Lower lobe of right lung (tissue), 2 donors: ENCODE measurements at regions not wholly inside any gene's neighbourhood (a gene's known extent, or its start where the extent isn't known, plus 50 kb on each side); places are given as distances from the start of the nearest gene placed in this dataset.

Experiments
- ATAC-seq, 2 donors: fragments of 200-7000 bp; cut with Tn5 transposase; one replicate each; pipeline ENCODE4 v1.9.1; 2020 to 2022; ENCODE audit warnings: mild to moderate bottlenecking in 2 of 2, moderate library complexity in 2 of 2
- DNase-seq: peaks from one replicate; pipeline ENCODE4 v3.0.0-alpha.2; 2020
- H3K27ac ChIP-seq: fragments of 200-600 bp; one replicate; pipeline ENCODE4 v1.8.0; 2022
- H3K27me3 ChIP-seq: fragments of 200-600 bp; one replicate; pipeline ENCODE4 v1.8.0; 2022; ENCODE audit warnings: low read depth
- H3K36me3 ChIP-seq: fragments of 200-600 bp; one replicate; pipeline ENCODE4 v1.8.0; 2022; ENCODE audit warnings: mild to moderate bottlenecking
- H3K4me1 ChIP-seq: fragments of 200-600 bp; one replicate; pipeline ENCODE4 v1.8.0; 2022
- H3K4me3 ChIP-seq: fragments of 200-600 bp; one replicate; pipeline ENCODE4 v1.8.0; 2022; ENCODE audit warnings: mild to moderate bottlenecking
- H3K9me3 ChIP-seq: fragments of 200-600 bp; one replicate; pipeline ENCODE4 v1.8.0; 2022
- intact Hi-C: fragments of 100-400 bp; cut with DNase I; formaldehyde crosslinking; loops from one replicate; pipeline ENCODE4 v1.11.0; 2022
- TF ChIP-seq, protein P1 (sequence below): fragments of 200-600 bp; IDR thresholded peaks from one replicate; pipeline ENCODE4 v1.8.0; 2022; ENCODE audit warnings: antibody characterized with exemption, mild to moderate bottlenecking
- donor health status: DM: no; HTN: yes; CAD: no; lungs with severe emphysema.

DNA sequence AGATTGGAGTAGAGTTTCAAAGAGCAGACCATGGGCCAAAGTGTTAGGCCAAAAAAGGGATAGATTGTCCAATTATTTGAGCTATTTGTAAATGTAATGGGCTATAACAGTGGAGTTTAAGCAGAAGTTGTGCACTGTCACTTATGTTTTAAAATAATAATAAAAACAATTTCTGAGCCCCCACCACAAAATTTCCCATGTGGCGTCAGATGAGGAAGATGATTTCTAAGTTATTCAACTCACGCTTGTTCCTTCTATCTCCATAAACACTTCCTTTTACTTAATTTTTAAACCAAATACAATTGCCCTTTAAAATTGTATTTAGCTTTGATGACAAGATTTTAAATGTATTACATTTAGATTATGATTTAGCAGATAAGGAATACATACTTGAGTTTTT lies 330.0 kb downstream of the PTPRC start:
- intact Hi-C loops = no loop called here

DNA sequence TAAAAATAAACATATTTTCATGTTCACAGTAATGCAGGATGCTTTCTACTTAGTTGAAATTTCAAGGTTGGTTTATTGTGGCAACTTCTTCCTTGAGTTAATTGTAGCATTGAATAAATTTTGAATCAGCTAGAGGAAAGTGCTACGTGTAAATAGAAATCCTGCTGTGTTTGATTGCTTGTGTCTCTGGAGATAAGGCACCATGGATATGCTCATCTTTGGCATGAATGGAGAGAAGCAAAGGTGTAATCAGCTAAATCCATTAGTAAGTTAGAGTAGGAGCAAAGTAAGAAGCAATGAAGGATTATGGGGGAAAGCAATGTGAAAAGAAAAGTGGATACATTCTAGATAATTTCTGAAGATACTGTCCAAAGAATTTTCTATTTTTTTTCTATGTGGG lies 331.1 kb downstream of the PTPRC start:
- Histone ChIP-seq H3K4me1 (no peaks in the 10 kb centered on the region), H3K27me3 (no peaks in the 10 kb centered on the region), H3K9me3 (no peaks in the 10 kb centered on the region), H3K36me3 (no peaks in the 10 kb centered on the region), H3K27ac (no peak overlapping the region), H3K4me3 (no peak overlapping the region)
- intact Hi-C loops = no loop called here
- ATAC-seq (no peak), DNase-seq (no peak)
- TF ChIP-seq, protein P1, sequence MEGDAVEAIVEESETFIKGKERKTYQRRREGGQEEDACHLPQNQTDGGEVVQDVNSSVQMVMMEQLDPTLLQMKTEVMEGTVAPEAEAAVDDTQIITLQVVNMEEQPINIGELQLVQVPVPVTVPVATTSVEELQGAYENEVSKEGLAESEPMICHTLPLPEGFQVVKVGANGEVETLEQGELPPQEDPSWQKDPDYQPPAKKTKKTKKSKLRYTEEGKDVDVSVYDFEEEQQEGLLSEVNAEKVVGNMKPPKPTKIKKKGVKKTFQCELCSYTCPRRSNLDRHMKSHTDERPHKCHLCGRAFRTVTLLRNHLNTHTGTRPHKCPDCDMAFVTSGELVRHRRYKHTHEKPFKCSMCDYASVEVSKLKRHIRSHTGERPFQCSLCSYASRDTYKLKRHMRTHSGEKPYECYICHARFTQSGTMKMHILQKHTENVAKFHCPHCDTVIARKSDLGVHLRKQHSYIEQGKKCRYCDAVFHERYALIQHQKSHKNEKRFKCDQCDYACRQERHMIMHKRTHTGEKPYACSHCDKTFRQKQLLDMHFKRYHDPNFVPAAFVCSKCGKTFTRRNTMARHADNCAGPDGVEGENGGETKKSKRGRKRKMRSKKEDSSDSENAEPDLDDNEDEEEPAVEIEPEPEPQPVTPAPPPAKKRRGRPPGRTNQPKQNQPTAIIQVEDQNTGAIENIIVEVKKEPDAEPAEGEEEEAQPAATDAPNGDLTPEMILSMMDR = no peak

More for the DNA sequence above, 330.0 kb downstream of the PTPRC start:
- Histone ChIP-seq H3K4me3 (no peak overlapping the region), H3K27me3 (no peaks in the 10 kb centered on the region), H3K36me3 (no peaks in the 10 kb centered on the region), H3K4me1 (no peaks in the 10 kb centered on the region), H3K9me3 (no peaks in the 10 kb centered on the region), H3K27ac (no peak overlapping the region)
- ATAC-seq = no peak
- DNase-seq = no peak
- TF ChIP-seq, protein P1 = no peak

DNA sequence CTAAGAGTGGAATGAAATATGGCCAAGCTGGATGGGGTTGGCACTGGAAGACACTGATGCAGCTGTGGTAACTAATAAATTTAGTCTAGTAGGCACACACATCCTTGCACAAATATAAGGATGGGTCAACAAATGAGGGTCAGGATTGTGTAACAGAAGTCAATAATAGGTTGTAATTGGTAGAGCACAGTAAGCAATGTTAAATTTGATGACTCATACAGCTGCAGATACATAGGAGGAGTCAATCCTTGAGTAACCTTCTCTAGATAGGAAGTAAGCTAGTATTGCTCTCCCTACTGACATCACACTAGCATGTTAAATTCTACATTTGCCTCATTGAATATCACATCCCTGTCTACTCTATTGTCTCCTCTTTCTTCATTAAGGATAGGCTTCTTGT lies 332.1 kb downstream of the PTPRC start:
- no peaks in the 10 kb centered on the region for H3K9me3 ChIP-seq
- peak; percentile 39 to 42 for ATAC-seq
- no peak overlapping the region for H3K4me3 ChIP-seq
- H3K27ac ChIP-seq = no peak overlapping the region
- TF ChIP-seq, protein P1 = no peak
- no peaks in the 10 kb centered on the region for H3K4me1 ChIP-seq
- H3K36me3 ChIP-seq = no peaks in the 10 kb centered on the region
- H3K27me3 ChIP-seq = no peaks in the 10 kb centered on the region
- intact Hi-C loops = no loop called here
- DNase-seq = no peak

DNA sequence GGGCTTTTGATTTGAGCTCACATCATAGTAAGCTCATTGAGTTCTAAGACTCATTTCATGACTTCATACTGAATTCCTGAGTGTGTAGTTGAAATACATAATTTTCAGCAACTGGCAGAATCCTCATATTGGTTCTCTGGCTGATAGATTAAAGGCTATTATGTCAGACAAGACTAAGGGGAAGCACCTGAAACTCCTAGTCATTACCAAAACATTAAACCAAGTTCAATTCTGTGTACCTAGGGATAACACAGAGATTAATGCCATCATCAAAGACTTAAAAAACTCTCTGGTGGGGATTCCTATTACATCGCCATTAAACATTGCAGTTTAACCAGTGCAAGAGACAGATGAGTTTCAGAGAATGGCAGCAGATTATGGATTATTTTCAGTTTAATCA lies 339.1 kb downstream of the PTPRC start:
- ATAC-seq (no peak), DNase-seq (no peak)
- Histone ChIP-seq H3K27me3 (no peaks in the 10 kb centered on the region), H3K9me3 (no peaks in the 10 kb centered on the region), H3K4me1 (no peaks in the 10 kb centered on the region), H3K4me3 (no peak overlapping the region), H3K36me3 (no peaks in the 10 kb centered on the region), H3K27ac (no peak overlapping the region)
- TF ChIP-seq, protein P1 = no peak
- intact Hi-C loops = no loop called here

DNA sequence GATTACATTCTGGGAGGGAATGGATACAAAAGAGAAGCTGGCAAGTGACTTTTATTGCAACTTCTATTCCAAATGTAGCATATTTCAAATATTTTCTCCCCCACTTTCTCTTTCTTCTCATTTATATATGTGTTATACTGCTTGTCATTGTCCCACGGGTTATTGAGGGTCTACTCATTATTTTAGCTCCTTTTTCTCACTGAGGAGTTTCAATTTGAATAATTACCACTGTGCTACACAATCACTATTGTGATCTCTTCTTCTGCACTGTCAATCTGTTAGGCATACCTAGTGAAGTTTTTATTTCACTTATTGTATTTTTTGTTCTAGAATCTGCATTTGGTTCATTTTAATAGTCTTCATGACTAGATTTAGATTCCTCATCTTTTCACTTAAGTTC lies 339.7 kb downstream of the PTPRC start:
- Histone ChIP-seq H3K9me3 (no peaks in the 10 kb centered on the region), H3K27me3 (no peaks in the 10 kb centered on the region), H3K4me1 (no peaks in the 10 kb centered on the region), H3K4me3 (no peak overlapping the region), H3K36me3 (no peaks in the 10 kb centered on the region), H3K27ac (no peak overlapping the region)
- TF ChIP-seq, protein P1 = no peak
- DNase-seq (no peak), ATAC-seq (no peak)
- intact Hi-C loops = no loop called here

DNA sequence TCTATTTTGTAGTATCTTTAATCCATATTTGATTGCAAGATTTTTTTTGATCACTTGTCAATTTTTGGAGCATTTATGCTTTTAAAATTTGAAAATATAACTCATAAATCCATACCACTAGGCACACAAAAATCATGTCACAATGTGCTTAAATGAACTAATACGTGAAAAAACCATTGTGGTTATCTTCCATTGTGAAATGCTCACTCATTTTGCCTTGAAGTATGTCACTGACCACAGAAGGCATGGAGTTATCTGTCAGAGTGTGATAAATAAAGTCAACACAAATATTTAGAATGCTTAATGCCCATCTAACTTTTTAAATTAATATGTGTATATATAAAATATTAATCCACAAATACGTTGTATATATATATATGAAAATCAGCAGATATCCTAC lies 347.2 kb downstream of the PTPRC start:
- Histone ChIP-seq H3K4me1 (no peaks in the 10 kb centered on the region), H3K27me3 (no peaks in the 10 kb centered on the region), H3K4me3 (no peak overlapping the region), H3K36me3 (no peaks in the 10 kb centered on the region), H3K9me3 (no peaks in the 10 kb centered on the region), H3K27ac (no peak overlapping the region)
- TF ChIP-seq, protein P1 = no peak
- intact Hi-C loops = no loop called here
- DNase-seq (no peak), ATAC-seq (no peak)
